ENCODE measurements at regions not wholly inside any gene's neighbourhood (a gene's known extent, or its start where the extent isn't known, plus 50 kb on each side); places are given as distances from the start of the nearest gene placed in this dataset.

- no peaks in the 10 kb centered on the region for H3K27me3 Mint-ChIP-seq
- intact Hi-C loops (cut with micrococcal nuclease), result no loop called here
- CTCF ChIA-PET, result no interaction called here
- no peaks in the 10 kb centered on the region for H3K36me3 Mint-ChIP-seq (ENCODE audit: low read depth)
- H3K27ac Mint-ChIP-seq, result no peak overlapping the region
- no peaks in the 10 kb centered on the region for H3K4me1 Mint-ChIP-seq (ENCODE audit: low read depth)
- no peak overlapping the region for H3K4me3 Mint-ChIP-seq
- TF ChIP-seq CTCF (IDR thresholded peaks at IDR 0.05), result no peak
- ATAC-seq (no peak), DNase-seq (no peak)
- peaks cover 4% of the 10 kb centered on the region for H3K9me3 Mint-ChIP-seq
- POLR2A ChIA-PET, result interaction anchor here (0.5 kb wide), 1 partner anchor 847 kb away, joined by 3 read pairs; no protein-coding TSS in a partner anchor
Observed at GRCh38 chr1:195744256-195744655, 864.0 kb downstream of the KCNT2 start.

GRCh38 chr1:195740862-195741261 is 867.4 kb downstream of the KCNT2 start:
- H3K9me3 Mint-ChIP-seq, result peaks cover 4% of the 10 kb centered on the region
- no peaks in the 10 kb centered on the region for H3K4me1 Mint-ChIP-seq (ENCODE audit: low read depth)
- H3K4me3 Mint-ChIP-seq, result no peak overlapping the region
- H3K27ac Mint-ChIP-seq, result no peak overlapping the region
- no peak for TF ChIP-seq CTCF (IDR thresholded peaks at IDR 0.05)
- POLR2A ChIA-PET, result no interaction called here
- H3K27me3 Mint-ChIP-seq, result no peaks in the 10 kb centered on the region
- ATAC-seq (no peak), DNase-seq (no peak)
- CTCF ChIA-PET, result no interaction called here
- intact Hi-C loops (cut with micrococcal nuclease), result no loop called here
- H3K36me3 Mint-ChIP-seq (ENCODE audit: low read depth), result no peaks in the 10 kb centered on the region

DNA sequence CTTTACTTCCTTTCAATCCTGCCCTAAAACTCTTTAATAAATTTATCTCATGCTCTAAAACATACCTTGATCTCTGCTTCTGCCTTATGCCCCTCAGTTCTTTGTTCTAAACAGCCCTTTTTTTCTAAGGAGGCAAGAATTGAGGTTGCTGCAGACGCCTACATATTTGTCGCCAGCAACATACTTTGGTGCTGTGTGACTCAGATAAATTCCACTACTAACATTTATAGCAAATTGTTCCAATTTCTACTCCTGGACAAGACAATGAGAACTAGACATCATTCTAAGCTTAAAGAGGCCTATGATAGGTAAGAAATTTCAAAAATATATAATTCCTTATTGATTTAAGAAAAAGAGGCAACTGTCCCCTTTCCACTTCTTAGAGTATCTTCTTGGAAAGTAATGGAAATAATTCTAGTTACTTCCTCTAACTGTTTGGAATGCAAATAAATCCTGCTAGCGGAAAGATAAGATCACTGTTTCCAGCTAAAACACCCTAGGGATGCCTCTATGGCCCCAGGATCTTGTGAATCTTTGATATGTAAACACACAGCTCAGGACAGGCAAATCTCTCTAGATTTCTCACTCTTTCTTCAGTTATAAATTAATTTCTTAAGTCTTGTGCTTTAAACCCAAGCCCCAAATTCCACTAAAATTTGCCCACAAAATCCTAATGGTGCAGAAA is 869.1 kb downstream of the KCNT2 start:
- ATAC-seq, result no peak
- ChIA-PET CTCF (no interaction called here), POLR2A (no interaction called here)
- peaks cover 3% of the 10 kb centered on the region for H3K9me3 Mint-ChIP-seq
- no peak for DNase-seq
- H3K36me3 Mint-ChIP-seq (ENCODE audit: low read depth), result no peaks in the 10 kb centered on the region
- no peaks in the 10 kb centered on the region for H3K4me1 Mint-ChIP-seq (ENCODE audit: low read depth)
- no peaks in the 10 kb centered on the region for H3K27me3 Mint-ChIP-seq
- H3K4me3 Mint-ChIP-seq, result no peak overlapping the region
- TF ChIP-seq CTCF (IDR thresholded peaks at IDR 0.05), result no peak
- intact Hi-C loops (cut with micrococcal nuclease), result no loop called here
- H3K27ac Mint-ChIP-seq, result no peak overlapping the region

GRCh38 chr1:195735140-195735539 is 873.1 kb downstream of the KCNT2 start:
- Mint-ChIP-seq H3K36me3 (ENCODE audit: low read depth) (no peaks in the 10 kb centered on the region), H3K9me3 (no peaks in the 10 kb centered on the region), H3K27me3 (no peaks in the 10 kb centered on the region), H3K4me1 (ENCODE audit: low read depth) (no peaks in the 10 kb centered on the region), H3K27ac (no peak overlapping the region), H3K4me3 (no peak overlapping the region)
- no peak for TF ChIP-seq CTCF (IDR thresholded peaks at IDR 0.05)
- ChIA-PET POLR2A (no interaction called here), CTCF (no interaction called here)
- DNase-seq, result no peak
- no peak for ATAC-seq
- intact Hi-C loops (cut with micrococcal nuclease), result no loop called here

DNA sequence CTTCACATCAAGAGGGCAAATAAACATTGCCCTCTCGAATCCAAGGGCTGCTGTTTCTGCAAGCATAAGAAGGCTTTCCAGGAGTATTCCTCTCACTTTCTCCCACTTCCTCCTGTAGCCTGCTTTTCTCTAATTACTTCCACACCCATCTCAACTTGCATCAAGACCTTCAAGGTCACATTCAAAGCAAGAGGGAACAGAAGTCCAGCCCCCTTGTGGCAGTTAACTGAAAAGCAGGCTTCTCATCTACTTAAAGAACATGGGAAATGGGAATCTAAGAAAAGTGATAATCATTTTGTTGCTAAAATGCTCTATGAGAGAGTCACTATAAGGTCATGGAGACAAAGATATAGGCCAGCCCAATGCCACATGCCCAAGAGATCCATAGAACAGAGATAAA is 874.4 kb downstream of the KCNT2 start:
- H3K27me3 Mint-ChIP-seq, result no peaks in the 10 kb centered on the region
- ATAC-seq (no peak), DNase-seq (peak; percentile 10)
- ChIA-PET POLR2A (no interaction called here), CTCF (no interaction called here)
- H3K27ac Mint-ChIP-seq, result no peak overlapping the region
- no peak for TF ChIP-seq CTCF (IDR thresholded peaks at IDR 0.05)
- H3K4me3 Mint-ChIP-seq, result no peak overlapping the region
- H3K9me3 Mint-ChIP-seq, result no peaks in the 10 kb centered on the region
- H3K36me3 Mint-ChIP-seq (ENCODE audit: low read depth), result no peaks in the 10 kb centered on the region
- intact Hi-C loops (cut with micrococcal nuclease), result no loop called here
- no peaks in the 10 kb centered on the region for H3K4me1 Mint-ChIP-seq (ENCODE audit: low read depth)
